ENCODE measurements at regions not wholly inside any gene's neighbourhood (a gene's known extent, or its start where the extent isn't known, plus 50 kb on each side); places are given as distances from the start of the nearest gene placed in this dataset.

- TF ChIP-seq CTCF (IDR thresholded peaks at IDR 0.05), result no peak
- TF ChIP-seq POLR2A (IDR thresholded peaks at IDR 0.05), result no peak
Observed at GRCh38 chr5:84764227-84764626, 379.5 kb upstream of the EDIL3 start.

Data from ovary (tissue), 3 donors.